ENCODE measurements at regions not wholly inside any gene's neighbourhood (a gene's known extent, or its start where the extent isn't known, plus 50 kb on each side); places are given as distances from the start of the nearest gene placed in this dataset.

DNA sequence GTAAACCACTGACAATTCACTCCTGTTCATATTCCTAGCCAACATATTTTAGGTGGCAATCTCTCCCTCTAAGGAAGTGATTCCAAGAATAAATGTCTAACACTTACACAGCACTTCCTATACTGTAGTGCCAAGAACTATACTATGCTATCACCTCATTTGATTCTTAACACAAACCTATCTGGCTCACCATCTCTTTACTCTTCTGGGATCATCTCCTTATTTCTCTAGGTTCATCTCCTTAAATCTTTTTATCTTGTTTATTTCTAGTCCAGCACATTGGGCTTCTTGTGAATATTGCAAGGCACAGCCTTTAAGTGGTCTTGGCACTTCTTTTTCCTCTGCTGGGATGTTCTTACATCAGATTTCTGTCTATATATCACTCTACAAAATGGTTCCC is 366.3 kb downstream of the SLITRK6 start:
- H3K9me3 ChIP-seq = peaks cover 0 to 9% (median 0%) of the 10 kb centered on the region in 12 donors
- no peaks in the 10 kb centered on the region for H3K36me3 ChIP-seq
- no peaks in the 10 kb centered on the region for H3K4me1 ChIP-seq
- no peak for TF ChIP-seq POLR2A (IDR thresholded peaks at IDR 0.05)
- TF ChIP-seq, protein P1, sequence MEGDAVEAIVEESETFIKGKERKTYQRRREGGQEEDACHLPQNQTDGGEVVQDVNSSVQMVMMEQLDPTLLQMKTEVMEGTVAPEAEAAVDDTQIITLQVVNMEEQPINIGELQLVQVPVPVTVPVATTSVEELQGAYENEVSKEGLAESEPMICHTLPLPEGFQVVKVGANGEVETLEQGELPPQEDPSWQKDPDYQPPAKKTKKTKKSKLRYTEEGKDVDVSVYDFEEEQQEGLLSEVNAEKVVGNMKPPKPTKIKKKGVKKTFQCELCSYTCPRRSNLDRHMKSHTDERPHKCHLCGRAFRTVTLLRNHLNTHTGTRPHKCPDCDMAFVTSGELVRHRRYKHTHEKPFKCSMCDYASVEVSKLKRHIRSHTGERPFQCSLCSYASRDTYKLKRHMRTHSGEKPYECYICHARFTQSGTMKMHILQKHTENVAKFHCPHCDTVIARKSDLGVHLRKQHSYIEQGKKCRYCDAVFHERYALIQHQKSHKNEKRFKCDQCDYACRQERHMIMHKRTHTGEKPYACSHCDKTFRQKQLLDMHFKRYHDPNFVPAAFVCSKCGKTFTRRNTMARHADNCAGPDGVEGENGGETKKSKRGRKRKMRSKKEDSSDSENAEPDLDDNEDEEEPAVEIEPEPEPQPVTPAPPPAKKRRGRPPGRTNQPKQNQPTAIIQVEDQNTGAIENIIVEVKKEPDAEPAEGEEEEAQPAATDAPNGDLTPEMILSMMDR (IDR thresholded peaks at IDR 0.05) = no peak
- intact Hi-C loops (cut with DNase I) = no loop called here
- no peak overlapping the region for H3K27ac ChIP-seq
- no peak for DNase-seq
- H3K27me3 ChIP-seq = no peaks in the 10 kb centered on the region
- ATAC-seq = no peak
- H3K4me3 ChIP-seq = no peak overlapping the region

DNA sequence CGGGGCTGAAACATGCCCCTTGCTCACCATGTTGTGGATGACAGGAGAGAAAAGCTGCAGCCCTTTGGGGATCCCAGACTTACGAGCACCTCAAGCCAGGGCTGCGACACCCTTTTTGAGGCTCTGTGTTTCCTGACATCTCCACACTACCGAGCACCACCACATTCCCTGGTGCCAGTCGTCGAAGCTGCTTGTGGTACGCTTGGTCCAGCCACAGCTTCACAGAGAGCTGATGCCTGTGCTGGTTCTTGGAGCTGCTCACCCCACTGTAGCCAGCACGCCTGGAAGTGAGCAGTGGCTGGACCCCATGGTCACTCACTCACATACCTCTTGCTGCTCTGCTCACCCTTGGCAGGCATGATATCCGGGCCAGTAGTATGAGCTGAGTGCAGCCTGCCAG is 367.5 kb downstream of the SLITRK6 start:
- 90 to 96% (median 90%) methylated on average over 9 of the region's 9 CpGs for WGBS, 4 donors
- H3K4me1 ChIP-seq = no peaks in the 10 kb centered on the region
- intact Hi-C loops (cut with DNase I) = no loop called here

DNA sequence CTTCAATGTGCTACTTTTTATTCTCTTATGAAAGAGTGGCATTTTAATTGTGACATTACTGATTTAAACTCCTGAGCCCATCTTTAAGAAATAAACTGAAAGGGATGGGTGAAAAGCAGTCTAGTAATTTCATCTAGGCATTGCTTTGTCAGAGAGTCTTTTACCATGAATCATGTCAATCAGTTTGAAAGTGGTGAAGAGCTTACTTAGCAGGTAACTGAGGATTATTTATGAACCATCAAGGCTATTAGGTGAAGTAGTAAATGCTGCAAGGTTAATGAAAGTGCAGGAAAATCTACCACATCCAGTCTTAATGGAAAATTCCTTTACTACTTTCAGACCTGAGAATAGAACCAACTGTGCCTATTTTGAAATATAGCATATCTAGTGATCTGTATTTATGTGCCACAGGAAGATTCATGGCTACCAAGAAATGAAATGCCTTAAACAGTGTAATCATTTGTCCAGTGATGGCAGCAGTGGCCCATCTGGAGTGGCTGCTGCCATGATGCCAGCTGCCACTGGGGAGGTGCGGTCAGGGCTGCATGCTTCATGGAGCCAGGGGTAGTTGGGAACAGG is 368.9 kb downstream of the SLITRK6 start:
- DNase-seq = no peak
- Histone ChIP-seq H3K27ac (no peak overlapping the region), H3K27me3 (no peaks in the 10 kb centered on the region), H3K4me1 (no peaks in the 10 kb centered on the region), H3K4me3 (no peak overlapping the region), H3K36me3 (no peaks in the 10 kb centered on the region), H3K9me3 (peaks cover 0 to 9% (median 0%) of the 10 kb centered on the region in 12 donors)
- 94 to 100% (median 97%) methylated on average over 1 of the region's 1 CpG for WGBS, 4 donors
- TF ChIP-seq POLR2A (IDR thresholded peaks at IDR 0.05) = no peak
- TF ChIP-seq, protein P1 (IDR thresholded peaks at IDR 0.05) = no peak
- intact Hi-C loops (cut with DNase I) = no loop called here
- no peak for ATAC-seq

More for the DNA sequence above, 367.5 kb downstream of the SLITRK6 start:
- Histone ChIP-seq H3K9me3 (peaks cover 0 to 9% (median 0%) of the 10 kb centered on the region in 12 donors), H3K27ac (no peak overlapping the region), H3K27me3 (no peaks in the 10 kb centered on the region), H3K4me3 (no peak overlapping the region), H3K36me3 (no peaks in the 10 kb centered on the region)
- TF ChIP-seq, protein P1 (IDR thresholded peaks at IDR 0.05) = no peak
- TF ChIP-seq POLR2A (IDR thresholded peaks at IDR 0.05) = no peak
- ATAC-seq = no peak
- DNase-seq = no peak

DNA sequence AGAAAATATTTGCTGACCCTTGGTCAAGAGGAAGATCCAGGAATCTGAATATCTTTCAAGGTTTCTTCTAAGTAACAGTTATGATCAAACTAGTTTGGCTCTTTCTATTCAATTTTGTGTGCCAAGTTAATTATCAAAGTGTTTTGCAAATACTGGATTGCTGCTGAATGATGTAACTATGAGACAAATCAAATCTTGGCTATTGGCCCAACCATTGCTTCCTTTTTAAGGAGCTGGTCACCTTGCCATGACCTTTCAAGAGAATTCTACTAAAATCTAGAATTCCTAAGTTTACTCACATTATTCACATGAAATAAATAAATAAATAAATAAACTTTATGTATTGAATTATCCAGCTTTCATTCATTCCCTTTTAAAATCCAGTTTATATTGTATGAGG is 371.8 kb downstream of the SLITRK6 start:
- TF ChIP-seq POLR2A (IDR thresholded peaks at IDR 0.05) = no peak
- TF ChIP-seq, protein P1 (IDR thresholded peaks at IDR 0.05) = no peak
- no peak for DNase-seq
- intact Hi-C loops (cut with DNase I) = no loop called here
- Histone ChIP-seq H3K36me3 (no peaks in the 10 kb centered on the region), H3K4me3 (no peak overlapping the region), H3K9me3 (peaks cover 0 to 9% (median 0%) of the 10 kb centered on the region in 12 donors), H3K4me1 (no peaks in the 10 kb centered on the region), H3K27me3 (no peaks in the 10 kb centered on the region), H3K27ac (no peak overlapping the region)
- ATAC-seq = no peak
